ENCODE measurements at regions not wholly inside any gene's neighbourhood (a gene's known extent, or its start where the extent isn't known, plus 50 kb on each side); places are given as distances from the start of the nearest gene placed in this dataset.
"Not testable (repeated sequence)": the region's sequence is repeated elsewhere in the genome, so short reads cannot be mapped to it uniquely, and the experiment has no call there.

GRCh38 chr6:19713984-19714383 is 123.2 kb upstream of the ID4 start:
- DNase-seq: no peak

- no peak for DNase-seq
These were observed 122.6 kb upstream of the ID4 start for GRCh38 chr6:19714434-19715166.

GRCh38 chr6:19715167-19715551 is 122.0 kb upstream of the ID4 start:
- no peak for DNase-seq

- no peak for DNase-seq
These were observed 117.5 kb upstream of the ID4 start for GRCh38 chr6:19719691-19720128.

GRCh38 chr6:19721766-19722377 is 115.3 kb upstream of the ID4 start:
- DNase-seq: no peak

GRCh38 chr6:19722999-19723398 is 114.2 kb upstream of the ID4 start:
- DNase-seq: no peak

- no peak for DNase-seq
These were observed 113.6 kb upstream of the ID4 start for GRCh38 chr6:19723545-19723944.

- not testable (repeated sequence) for DNase-seq
These were observed 111.7 kb upstream of the ID4 start for GRCh38 chr6:19725436-19725835.

GRCh38 chr6:19731282-19731681 is 105.9 kb upstream of the ID4 start:
- no peak for DNase-seq

GRCh38 chr6:19734061-19734460 is 103.1 kb upstream of the ID4 start:
- no peak for DNase-seq

- DNase-seq: no peak
These were observed 102.7 kb upstream of the ID4 start for GRCh38 chr6:19734519-19734918.

- no peak for DNase-seq
These were observed 101.1 kb upstream of the ID4 start for GRCh38 chr6:19736066-19736465.

- DNase-seq: no peak
These were observed 99.2 kb upstream of the ID4 start for GRCh38 chr6:19738010-19738409.

GRCh38 chr6:19749722-19750121 is 87.4 kb upstream of the ID4 start:
- no peak for DNase-seq

- no peak for DNase-seq
These were observed 84.4 kb upstream of the ID4 start for GRCh38 chr6:19752746-19753145.

- DNase-seq: no peak
These were observed 83.3 kb upstream of the ID4 start for GRCh38 chr6:19753826-19754225.

GRCh38 chr6:19754686-19755085 is 82.5 kb upstream of the ID4 start:
- DNase-seq: no peak

- no peak for DNase-seq
These were observed 82.0 kb upstream of the ID4 start for GRCh38 chr6:19755181-19755580.

- no peak for DNase-seq
These were observed 80.1 kb upstream of the ID4 start for GRCh38 chr6:19757036-19757435.

- no peak for DNase-seq
These were observed 77.9 kb upstream of the ID4 start for GRCh38 chr6:19759117-19759880.

- DNase-seq: no peak
These were observed 76.0 kb upstream of the ID4 start for GRCh38 chr6:19761121-19761520.

GRCh38 chr6:19771753-19772336 is 65.3 kb upstream of the ID4 start:
- no peak for DNase-seq

GRCh38 chr6:19772891-19773290 is 64.3 kb upstream of the ID4 start:
- DNase-seq: no peak

GRCh38 chr6:19781269-19781668 is 55.9 kb upstream of the ID4 start:
- DNase-seq: no peak

Data from CD4-positive, alpha-beta T cell treated with Interleukin-21 for 1 hour (primary cell).